DMS 273 treated with DMSO at 0.1 percent for 48 hours (cell line): ENCODE measurements at regions not wholly inside any gene's neighbourhood (a gene's known extent, or its start where the extent isn't known, plus 50 kb on each side); places are given as distances from the start of the nearest gene placed in this dataset.

Experiments used
- DNase-seq: peaks from one replicate; lab custom pipeline; 2025; lab: John Stamatoyannopoulos, UW

GRCh38 chr2:188851826-188852225 is 122.3 kb upstream of the COL3A1 start:
- no peak for DNase-seq

GRCh38 chr2:188852772-188853171 is 121.4 kb upstream of the COL3A1 start:
- no peak for DNase-seq

- DNase-seq = peak; percentile 82
Observed at GRCh38 chr2:188853307-188853706, 120.9 kb upstream of the COL3A1 start.

GRCh38 chr2:188865681-188866080 is 108.5 kb upstream of the COL3A1 start:
- DNase-seq = no peak

- no peak for DNase-seq
Observed at GRCh38 chr2:188869550-188869949, 104.6 kb upstream of the COL3A1 start.

- DNase-seq = no peak
Observed at GRCh38 chr2:188870289-188870688, 103.9 kb upstream of the COL3A1 start.

GRCh38 chr2:188875104-188875503 is 99.1 kb upstream of the COL3A1 start:
- DNase-seq = no peak

GRCh38 chr2:188878716-188879115 is 95.5 kb upstream of the COL3A1 start:
- no peak for DNase-seq

GRCh38 chr2:188880740-188881139 is 93.4 kb upstream of the COL3A1 start:
- DNase-seq = no peak

GRCh38 chr2:188881434-188881833 is 92.7 kb upstream of the COL3A1 start:
- DNase-seq = no peak

GRCh38 chr2:188884046-188884445 is 90.1 kb upstream of the COL3A1 start:
- DNase-seq = no peak

GRCh38 chr2:188884517-188884916 is 89.7 kb upstream of the COL3A1 start:
- DNase-seq = no peak

GRCh38 chr2:188889187-188889586 is 85.0 kb upstream of the COL3A1 start:
- DNase-seq = no peak

GRCh38 chr2:188890755-188891154 is 83.4 kb upstream of the COL3A1 start:
- DNase-seq = no peak

GRCh38 chr2:188892636-188893035 is 81.5 kb upstream of the COL3A1 start:
- no peak for DNase-seq

GRCh38 chr2:188893972-188894371 is 80.2 kb upstream of the COL3A1 start:
- DNase-seq = no peak

- no peak for DNase-seq
Observed at GRCh38 chr2:188894979-188895378, 79.2 kb upstream of the COL3A1 start.

- DNase-seq = no peak
Observed at GRCh38 chr2:188897096-188897495, 77.1 kb upstream of the COL3A1 start.

- no peak for DNase-seq
Observed at GRCh38 chr2:188898261-188898660, 75.9 kb upstream of the COL3A1 start.

- DNase-seq = no peak
Observed at GRCh38 chr2:188902901-188903491, 71.2 kb upstream of the COL3A1 start.

- no peak for DNase-seq
Observed at GRCh38 chr2:188903740-188904139, 70.4 kb upstream of the COL3A1 start.

GRCh38 chr2:188909036-188909435 is 65.1 kb upstream of the COL3A1 start:
- no peak for DNase-seq

- DNase-seq = no peak
Observed at GRCh38 chr2:188916736-188917135, 57.4 kb upstream of the COL3A1 start.

- no peak for DNase-seq
Observed at GRCh38 chr2:188917632-188918031, 56.5 kb upstream of the COL3A1 start.

GRCh38 chr2:188919824-188920223 is 54.3 kb upstream of the COL3A1 start:
- DNase-seq = no peak
